CD4-positive, CD25-positive, alpha-beta regulatory T cell (primary cell): ENCODE measurements at regions not wholly inside any gene's neighbourhood (a gene's known extent, or its start where the extent isn't known, plus 50 kb on each side); places are given as distances from the start of the nearest gene placed in this dataset.
"Not testable (repeated sequence)": the region's sequence is repeated elsewhere in the genome, so short reads cannot be mapped to it uniquely, and the experiment has no call there.

ENCODE experiments used
- ATAC-seq, 2 donors: fragments of 150-1000 bp; cut with Tn5 transposase; one replicate each; pipeline ENCODE4 v1.10.0; 2021; ENCODE audit warnings: low read depth in 2 of 2, moderate number of reproducible peaks in 2 of 2, moderate library complexity in 1 of 2
- DNase-seq, 3 donors: peaks; one replicate each; pipeline versions ENCODE4 v3.0.0 to v3.0.0-alpha.2; 2012 to 2022; ENCODE audit warnings: mixed read lengths in 1 of 3
- H3K27ac ChIP-seq: one replicate; pipeline ENCODE4 v1.7.0; 2013; ENCODE audit warnings: mild to moderate bottlenecking, low read length; ENCODE audit not compliant: insufficient read depth, poor library complexity, severe bottlenecking
- H3K27me3 ChIP-seq: one replicate; pipeline ENCODE4 v1.7.0; 2013; ENCODE audit warnings: low read length; ENCODE audit not compliant: control insufficient read depth, insufficient read depth
- H3K36me3 ChIP-seq: one replicate; pipeline ENCODE4 v1.7.0; 2013; ENCODE audit warnings: mild to moderate bottlenecking, low read length, moderate library complexity; ENCODE audit not compliant: control insufficient read depth, insufficient read depth
- H3K4me1 ChIP-seq: 2 replicates; pipeline ENCODE4 v1.7.0; 2013; ENCODE audit warnings: mild to moderate bottlenecking, low read length; ENCODE audit not compliant: insufficient read depth, control insufficient read depth, poor library complexity, severe bottlenecking
- H3K4me3 ChIP-seq: one replicate; pipeline ENCODE4 v1.7.0; 2013; ENCODE audit warnings: low read depth, mild to moderate bottlenecking, low read length, moderate library complexity
- H3K9me3 ChIP-seq, 2 experiments: 1 replicate in 1 of 2; 2 replicates in 1 of 2; pipeline ENCODE4 v1.7.0; 2013; ENCODE audit warnings: low read length in 2 of 2, mild to moderate bottlenecking in 1 of 2, moderate library complexity in 1 of 2; ENCODE audit not compliant: control insufficient read depth in 2 of 2
- H3K27ac Mint-ChIP-seq, 3 donors: one replicate each; pipeline ENCODE4 v1.8.0; 2020 to 2022; ENCODE audit warnings: mild to moderate bottlenecking in 3 of 3, mixed read lengths in 3 of 3, moderate library complexity in 2 of 3
- H3K27me3 Mint-ChIP-seq: one replicate; pipeline ENCODE4 v1.8.0; 2022; ENCODE audit warnings: mild to moderate bottlenecking, mixed read lengths
- H3K36me3 Mint-ChIP-seq: one replicate; pipeline ENCODE4 v1.8.0; 2020; ENCODE audit warnings: mixed read lengths
- H3K4me1 Mint-ChIP-seq, 4 donors: one replicate each; pipeline ENCODE4 v1.8.0; 2020 to 2022; ENCODE audit warnings: mixed read lengths in 4 of 4, mild to moderate bottlenecking in 1 of 4
- H3K4me3 Mint-ChIP-seq, 4 donors: one replicate each; pipeline ENCODE4 v1.8.0; 2020 to 2022; ENCODE audit warnings: mild to moderate bottlenecking in 4 of 4, mixed read lengths in 4 of 4, moderate library complexity in 3 of 4
- H3K9me3 Mint-ChIP-seq, 7 donors: one replicate each; pipeline ENCODE4 v1.8.0; 2020 to 2022; ENCODE audit warnings: mixed read lengths in 7 of 7, mild to moderate bottlenecking in 3 of 7, moderate library complexity in 2 of 7

GRCh38 chr2:87678742-87679173 lies 69.1 kb upstream of the PLGLB2 start:
- not testable (repeated sequence) for H3K9me3 Mint-ChIP-seq, H3K4me3 Mint-ChIP-seq, H3K27me3 Mint-ChIP-seq, H3K36me3 ChIP-seq, H3K9me3 ChIP-seq, H3K4me1 ChIP-seq, H3K4me1 Mint-ChIP-seq, H3K4me3 ChIP-seq, H3K27ac Mint-ChIP-seq, H3K27me3 ChIP-seq, DNase-seq, H3K36me3 Mint-ChIP-seq, H3K27ac ChIP-seq
- peak in 1 of 2 donors; percentile 14 for ATAC-seq

GRCh38 chr2:87679950-87680349 lies 67.9 kb upstream of the PLGLB2 start:
- H3K36me3 ChIP-seq, H3K27ac ChIP-seq, H3K4me3 Mint-ChIP-seq, H3K4me1 Mint-ChIP-seq, H3K9me3 Mint-ChIP-seq, H3K27me3 Mint-ChIP-seq, H3K27ac Mint-ChIP-seq, ATAC-seq, H3K9me3 ChIP-seq, H3K36me3 Mint-ChIP-seq, DNase-seq, H3K4me1 ChIP-seq, H3K27me3 ChIP-seq, H3K4me3 ChIP-seq: not testable (repeated sequence)

GRCh38 chr2:87680691-87681090 lies 67.2 kb upstream of the PLGLB2 start:
- not testable (repeated sequence) for H3K4me3 ChIP-seq, H3K9me3 Mint-ChIP-seq, H3K27me3 Mint-ChIP-seq, H3K27ac ChIP-seq, H3K9me3 ChIP-seq, H3K4me3 Mint-ChIP-seq, ATAC-seq, H3K27me3 ChIP-seq, H3K36me3 Mint-ChIP-seq, H3K4me1 Mint-ChIP-seq, H3K4me1 ChIP-seq, H3K36me3 ChIP-seq, DNase-seq, H3K27ac Mint-ChIP-seq

- peak overlapping the region in 1 of 3 donors; percentile 42 for H3K27ac Mint-ChIP-seq
- not testable (repeated sequence) for H3K4me1 Mint-ChIP-seq
Measured at GRCh38 chr2:87683451-87683850, 64.4 kb upstream of the PLGLB2 start.

GRCh38 chr2:87683961-87684360 lies 63.9 kb upstream of the PLGLB2 start:
- H3K4me1 Mint-ChIP-seq, H3K27ac Mint-ChIP-seq, H3K27me3 Mint-ChIP-seq, H3K27ac ChIP-seq, H3K36me3 Mint-ChIP-seq, H3K4me1 ChIP-seq, H3K9me3 ChIP-seq, H3K4me3 ChIP-seq, H3K27me3 ChIP-seq, H3K36me3 ChIP-seq, H3K9me3 Mint-ChIP-seq, ATAC-seq, H3K4me3 Mint-ChIP-seq, DNase-seq: not testable (repeated sequence)

More at GRCh38 chr2:87683451-87683850, 64.4 kb upstream of the PLGLB2 start:
- not testable (repeated sequence) for H3K4me1 ChIP-seq, DNase-seq, H3K9me3 Mint-ChIP-seq, H3K4me3 Mint-ChIP-seq, H3K27ac ChIP-seq, H3K27me3 Mint-ChIP-seq, H3K36me3 Mint-ChIP-seq, H3K4me3 ChIP-seq, ATAC-seq, H3K9me3 ChIP-seq, H3K27me3 ChIP-seq, H3K36me3 ChIP-seq

- not testable (repeated sequence) for DNase-seq, H3K27me3 Mint-ChIP-seq, H3K36me3 ChIP-seq, ATAC-seq, H3K36me3 Mint-ChIP-seq, H3K4me3 ChIP-seq, H3K4me1 Mint-ChIP-seq, H3K4me3 Mint-ChIP-seq, H3K4me1 ChIP-seq, H3K27ac ChIP-seq, H3K9me3 ChIP-seq, H3K27me3 ChIP-seq, H3K9me3 Mint-ChIP-seq
- H3K27ac Mint-ChIP-seq: peak overlapping the region in 1 of 3 donors; percentile 31
Measured at GRCh38 chr2:87685558-87685957, 62.3 kb upstream of the PLGLB2 start.

GRCh38 chr2:87686873-87687549 lies 60.9 kb upstream of the PLGLB2 start:
- not testable (repeated sequence) for H3K36me3 ChIP-seq, H3K4me1 Mint-ChIP-seq, DNase-seq, H3K9me3 Mint-ChIP-seq, H3K4me3 ChIP-seq, H3K27ac ChIP-seq, H3K4me3 Mint-ChIP-seq, H3K27me3 ChIP-seq, H3K27me3 Mint-ChIP-seq, H3K27ac Mint-ChIP-seq, H3K36me3 Mint-ChIP-seq, H3K9me3 ChIP-seq, H3K4me1 ChIP-seq, ATAC-seq

GRCh38 chr2:87687550-87688270 lies 60.2 kb upstream of the PLGLB2 start:
- ATAC-seq, H3K9me3 Mint-ChIP-seq, H3K36me3 ChIP-seq, H3K9me3 ChIP-seq, H3K27me3 ChIP-seq, H3K4me1 ChIP-seq, DNase-seq, H3K27me3 Mint-ChIP-seq, H3K27ac ChIP-seq, H3K4me3 ChIP-seq, H3K4me3 Mint-ChIP-seq, H3K36me3 Mint-ChIP-seq, H3K27ac Mint-ChIP-seq, H3K4me1 Mint-ChIP-seq: not testable (repeated sequence)
